Osteocyte (in vitro differentiated cells): ENCODE measurements at regions not wholly inside any gene's neighbourhood (a gene's known extent, or its start where the extent isn't known, plus 50 kb on each side); places are given as distances from the start of the nearest gene placed in this dataset.

Experiments used
- DNase-seq: peaks from one replicate; pipeline ENCODE4 v3.0.0; 2021; ENCODE audit warnings: mixed read lengths; ENCODE audit not compliant: unreplicated experiment; ENCODE audit errors: extremely low spot score
- H3K27ac Mint-ChIP-seq: one replicate; pipeline ENCODE4 v1.8.0; 2021; ENCODE audit warnings: mild to moderate bottlenecking, mixed read lengths; ENCODE audit not compliant: unreplicated experiment
- H3K27me3 Mint-ChIP-seq: one replicate; pipeline ENCODE4 v1.8.0; 2021; ENCODE audit warnings: mixed read lengths; ENCODE audit not compliant: unreplicated experiment
- H3K36me3 Mint-ChIP-seq: one replicate; pipeline ENCODE4 v1.8.0; 2021; ENCODE audit warnings: mixed read lengths; ENCODE audit not compliant: unreplicated experiment
- H3K4me1 Mint-ChIP-seq: one replicate; pipeline ENCODE4 v1.8.0; 2021; ENCODE audit warnings: mixed read lengths; ENCODE audit not compliant: unreplicated experiment
- H3K4me3 Mint-ChIP-seq: one replicate; pipeline ENCODE4 v1.8.0; 2021; ENCODE audit warnings: mild to moderate bottlenecking, moderate library complexity, mixed read lengths; ENCODE audit not compliant: unreplicated experiment
- H3K9me3 Mint-ChIP-seq: one replicate; pipeline ENCODE4 v1.8.0; 2021; ENCODE audit warnings: mixed read lengths; ENCODE audit not compliant: unreplicated experiment
- CTCF ChIP-seq: fragments of 200-600 bp; sonication (generic); IDR thresholded peaks from 2 replicates; pipeline ENCODE4 v1.5.0; 2021; ENCODE audit warnings: antibody characterized with exemption, mild to moderate bottlenecking, moderate library complexity

DNA sequence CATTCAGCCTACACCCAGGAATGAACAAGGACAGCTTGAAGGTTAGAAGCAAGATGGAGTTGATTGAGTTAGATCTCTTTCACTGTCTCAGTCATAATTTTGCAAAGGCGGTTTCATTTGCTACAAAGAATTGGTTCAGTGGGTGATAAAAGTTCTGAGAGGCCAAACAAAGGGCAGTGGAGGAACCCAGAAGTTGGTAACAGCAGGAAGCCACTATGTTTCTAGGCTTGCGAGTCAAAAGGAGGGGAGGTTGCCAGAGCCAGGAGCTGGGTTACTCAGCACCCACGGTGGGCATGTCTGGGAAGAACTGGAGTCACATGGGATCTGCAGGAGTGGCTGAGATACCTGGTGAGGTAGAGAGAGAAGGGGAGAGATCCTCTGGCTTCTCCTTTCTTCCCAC, 64.2 kb upstream of the MRPS6 start:
- Mint-ChIP-seq H3K27ac (no peak overlapping the region), H3K9me3 (peaks cover 9% of the 10 kb centered on the region)
- no peak for DNase-seq

DNA sequence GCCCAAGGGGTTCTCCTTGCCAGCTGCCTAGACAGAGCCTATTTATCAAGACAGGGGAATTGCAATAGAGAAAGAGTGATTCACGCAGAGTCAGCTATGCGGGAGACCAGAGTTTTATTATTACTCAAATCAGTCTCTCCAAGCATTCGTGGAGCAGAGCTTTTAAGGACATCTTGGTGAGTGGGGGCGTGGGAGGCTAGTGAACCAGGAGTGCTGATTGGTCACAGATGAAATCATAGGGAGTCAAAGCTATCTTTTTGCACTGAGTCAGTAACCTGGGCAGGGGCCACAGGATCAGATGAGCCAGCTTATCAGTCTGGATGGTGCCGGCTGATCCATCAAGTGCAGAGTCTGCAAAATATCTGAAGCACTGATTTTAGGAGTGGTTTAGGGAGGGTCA, 64.8 kb upstream of the MRPS6 start:
- Mint-ChIP-seq H3K9me3 (peaks cover 6% of the 10 kb centered on the region), H3K4me3 (no peak overlapping the region), H3K27ac (no peak overlapping the region), H3K27me3 (no peaks in the 10 kb centered on the region), H3K4me1 (peaks cover 16% of the 10 kb centered on the region), H3K36me3 (peaks cover 4% of the 10 kb centered on the region)
- DNase-seq, result no peak
- TF ChIP-seq CTCF, result no peak

More for the DNA sequence above, 64.2 kb upstream of the MRPS6 start:
- Mint-ChIP-seq H3K4me1 (peaks cover 14% of the 10 kb centered on the region), H3K36me3 (peaks cover 4% of the 10 kb centered on the region), H3K4me3 (no peak overlapping the region), H3K27me3 (no peaks in the 10 kb centered on the region)
- TF ChIP-seq CTCF, result no peak

DNA sequence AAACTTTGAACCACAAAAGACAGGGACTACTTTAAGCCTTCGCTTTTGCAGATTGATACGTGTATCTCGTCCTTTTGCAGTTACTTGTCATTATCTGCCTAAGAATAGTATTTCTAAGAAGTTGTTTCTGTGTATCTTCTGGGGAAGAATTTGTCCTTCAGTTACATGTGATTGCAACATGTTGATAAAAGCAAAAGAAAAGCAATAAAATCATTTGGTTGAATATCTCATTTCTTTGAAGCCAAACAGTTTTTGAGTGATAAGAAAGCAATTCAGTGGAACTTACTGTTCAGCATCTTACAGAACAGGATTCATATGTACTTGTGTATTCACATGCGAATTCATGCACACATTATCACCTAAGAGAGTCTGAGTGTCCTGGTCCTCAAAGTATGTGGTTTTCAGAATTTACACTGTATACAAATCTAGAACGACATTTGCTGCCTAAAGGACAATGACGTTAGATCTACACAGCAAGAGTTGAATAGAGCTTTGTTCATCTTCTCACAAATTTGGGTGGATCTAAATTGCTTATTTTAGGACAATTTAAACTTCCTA, 66.7 kb upstream of the MRPS6 start:
- DNase-seq, result no peak
- Mint-ChIP-seq H3K4me1 (peaks cover 16% of the 10 kb centered on the region), H3K36me3 (peaks cover 4% of the 10 kb centered on the region), H3K4me3 (no peak overlapping the region), H3K27me3 (no peaks in the 10 kb centered on the region), H3K9me3 (peaks cover 3% of the 10 kb centered on the region), H3K27ac (no peak overlapping the region)
- no peak for TF ChIP-seq CTCF

- Mint-ChIP-seq H3K27ac (no peak overlapping the region), H3K4me1 (peaks cover 16% of the 10 kb centered on the region), H3K36me3 (peaks cover 2% of the 10 kb centered on the region), H3K9me3 (no peaks in the 10 kb centered on the region), H3K27me3 (no peaks in the 10 kb centered on the region), H3K4me3 (no peak overlapping the region)
- TF ChIP-seq CTCF, result no peak
- no peak for DNase-seq
These were observed 68.4 kb upstream of the MRPS6 start for GRCh38 chr21:34004974-34005373.

- no peak for TF ChIP-seq CTCF
- DNase-seq, result no peak
- H3K4me1 Mint-ChIP-seq, result peaks cover 16% of the 10 kb centered on the region
- no peak overlapping the region for H3K4me3 Mint-ChIP-seq
- H3K27ac Mint-ChIP-seq, result peak overlapping the region; percentile 56
- H3K9me3 Mint-ChIP-seq, result no peaks in the 10 kb centered on the region
- H3K36me3 Mint-ChIP-seq, result peaks cover 2% of the 10 kb centered on the region
- no peaks in the 10 kb centered on the region for H3K27me3 Mint-ChIP-seq
These were observed 69.1 kb upstream of the MRPS6 start for GRCh38 chr21:34004013-34004938.
